Kidney capillary endothelial cell (primary cell): ENCODE measurements at regions not wholly inside any gene's neighbourhood (a gene's known extent, or its start where the extent isn't known, plus 50 kb on each side); places are given as distances from the start of the nearest gene placed in this dataset.

Source experiments
- DNase-seq: peaks from one replicate; pipeline ENCODE4 v3.0.0-alpha.2; 2018; ENCODE audit warnings: low spot score

DNA sequence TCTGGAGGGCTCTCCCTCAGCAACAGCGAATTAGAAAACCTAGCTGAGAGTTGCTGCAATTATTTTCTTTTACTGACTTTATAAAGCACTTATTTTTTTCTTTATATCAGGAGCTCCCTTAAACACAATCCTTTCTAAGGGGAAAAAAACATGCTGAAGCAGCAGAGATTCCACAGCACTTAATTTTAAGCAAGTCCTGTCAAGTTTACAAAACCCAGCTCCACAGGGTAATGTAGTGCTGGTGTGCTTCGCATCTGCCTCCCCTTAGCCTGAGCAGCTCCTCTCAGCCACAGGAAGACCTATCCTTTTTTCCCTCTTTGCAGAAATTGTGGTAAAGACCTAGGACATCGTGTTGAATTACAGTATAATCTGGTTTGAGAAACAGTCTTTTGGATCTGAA is 208.1 kb upstream of the SYNDIG1 start:
- DNase-seq = no peak

DNA sequence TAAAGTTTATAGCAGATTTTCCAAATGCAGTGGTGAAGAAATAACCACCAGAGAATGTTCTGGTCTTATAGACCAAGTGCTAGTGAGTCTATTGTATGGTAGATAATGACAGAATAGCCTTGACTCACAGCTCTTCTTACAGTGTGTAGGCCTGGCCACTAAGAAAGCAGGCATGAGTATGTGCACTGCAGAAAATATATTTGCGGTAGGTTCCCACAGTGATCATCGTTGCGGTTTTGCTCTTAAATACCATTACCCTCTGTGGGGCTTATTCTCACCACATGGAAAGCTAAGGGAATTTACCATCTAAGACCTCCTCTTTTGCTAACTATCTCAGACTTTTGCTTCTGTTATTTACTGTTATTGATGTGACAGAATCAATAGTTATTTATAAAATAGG is 212.3 kb upstream of the SYNDIG1 start:
- no peak for DNase-seq

DNA sequence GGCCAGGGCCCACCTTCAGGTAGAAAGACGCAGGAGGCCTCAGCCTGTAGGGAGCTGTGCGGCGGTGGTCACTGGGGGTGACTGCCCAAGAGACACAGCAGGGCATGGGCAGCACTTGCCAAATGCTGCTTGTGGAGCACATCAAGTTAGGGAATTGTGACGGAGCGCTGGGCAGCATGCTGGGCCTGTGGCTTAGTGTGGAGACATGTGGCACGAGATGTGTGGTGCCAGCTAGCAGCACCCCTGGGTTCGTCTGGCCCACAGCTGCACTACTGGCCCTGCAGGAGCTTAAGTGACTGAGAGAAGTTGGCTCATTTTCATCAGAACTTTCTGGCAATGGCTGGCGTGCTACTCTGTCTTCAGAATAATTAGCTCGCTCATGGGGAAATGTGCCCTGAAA is 213.1 kb upstream of the SYNDIG1 start:
- no peak for DNase-seq

DNA sequence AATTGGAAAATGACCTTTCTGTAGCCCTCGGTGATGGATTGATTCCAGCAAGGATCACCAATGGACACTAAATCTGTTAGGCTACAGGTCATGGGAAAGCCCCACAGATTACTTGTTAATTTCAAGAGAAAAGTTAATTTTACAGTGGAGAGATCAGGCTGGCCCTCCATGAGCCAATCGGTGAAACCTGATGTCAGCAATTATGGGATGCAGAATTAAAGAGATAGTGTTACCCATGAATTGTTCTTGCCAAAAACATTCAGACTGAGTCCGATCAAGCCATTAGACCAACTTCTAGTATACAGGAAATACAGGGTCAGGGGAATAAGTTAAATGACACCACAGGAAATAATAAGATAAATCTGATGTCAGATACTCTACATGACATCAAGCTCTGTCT is 214.9 kb upstream of the SYNDIG1 start:
- no peak for DNase-seq

DNA sequence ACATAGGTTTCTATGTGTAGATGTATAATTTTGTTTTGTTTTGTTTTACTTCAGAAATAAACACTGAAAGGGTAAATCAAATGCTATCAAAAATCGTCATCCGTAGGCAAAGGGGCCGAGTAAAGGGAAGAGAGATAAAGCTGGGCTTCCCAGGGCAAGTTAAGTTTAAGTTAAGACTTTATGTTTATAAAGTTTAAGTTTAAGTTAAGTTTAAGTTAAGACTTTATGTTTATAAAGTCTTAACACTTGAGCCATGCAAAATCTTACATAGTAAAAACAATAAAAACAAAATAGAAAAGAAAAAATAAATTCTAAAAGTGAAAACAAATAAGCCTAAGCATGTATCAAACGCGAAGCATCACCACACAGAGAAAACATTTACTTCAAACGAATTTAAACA is 216.1 kb upstream of the SYNDIG1 start:
- no peak for DNase-seq

DNA sequence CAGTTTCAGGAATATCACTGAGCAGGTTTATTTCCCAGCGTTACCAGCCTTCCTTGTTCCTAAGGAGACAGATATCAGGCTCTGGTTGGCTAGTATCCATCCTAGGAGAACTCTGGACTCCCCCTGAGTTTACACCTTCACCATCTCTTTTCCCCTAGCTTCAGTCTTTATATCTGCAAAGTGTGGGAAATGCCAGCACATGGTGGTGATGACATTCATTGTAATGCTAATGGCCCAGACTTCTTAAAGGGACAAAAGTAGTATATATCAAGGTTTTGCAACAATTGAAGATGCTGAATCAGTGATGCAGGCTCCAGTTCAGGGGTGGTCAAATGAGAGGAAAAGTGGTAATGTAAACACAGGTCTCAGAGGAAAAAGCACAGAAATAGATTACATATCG is 224.3 kb upstream of the SYNDIG1 start:
- no peak for DNase-seq

DNA sequence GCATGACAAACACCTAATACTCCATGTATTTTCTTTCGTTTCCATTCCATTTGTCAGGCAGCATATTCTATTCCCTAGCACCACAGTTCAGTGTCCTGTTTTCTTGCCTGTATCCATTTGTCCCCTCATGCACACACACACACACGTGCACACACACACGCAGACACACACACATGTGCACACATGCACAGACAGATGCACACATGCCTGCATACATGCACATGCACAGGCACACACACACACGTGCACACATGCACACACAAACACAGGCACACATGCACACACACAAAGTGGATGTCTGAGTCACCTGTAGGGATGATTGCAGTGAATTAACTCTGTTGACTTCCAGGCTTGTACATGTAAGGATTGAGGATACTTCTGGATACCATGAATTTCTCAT is 226.7 kb upstream of the SYNDIG1 start:
- DNase-seq = no peak

DNA sequence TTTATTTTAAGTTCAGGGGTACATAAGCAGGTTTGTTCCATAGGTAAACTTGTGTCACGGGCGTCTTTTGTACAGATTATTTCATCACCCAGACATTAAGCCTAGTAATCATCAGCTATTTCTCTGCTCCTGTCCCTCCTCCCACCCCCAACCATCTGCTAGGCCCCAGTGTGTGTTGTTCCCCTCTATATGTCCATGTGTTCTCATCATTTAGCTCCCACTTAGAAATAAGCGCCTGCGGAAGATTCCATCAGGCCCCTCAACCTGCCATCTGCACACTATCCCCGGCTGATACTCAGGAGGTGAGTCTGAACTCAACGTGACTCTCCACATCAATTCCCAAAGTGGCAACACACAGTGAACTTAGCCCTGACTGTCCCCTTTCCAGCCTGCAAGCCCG is 228.0 kb upstream of the SYNDIG1 start:
- DNase-seq = no peak

DNA sequence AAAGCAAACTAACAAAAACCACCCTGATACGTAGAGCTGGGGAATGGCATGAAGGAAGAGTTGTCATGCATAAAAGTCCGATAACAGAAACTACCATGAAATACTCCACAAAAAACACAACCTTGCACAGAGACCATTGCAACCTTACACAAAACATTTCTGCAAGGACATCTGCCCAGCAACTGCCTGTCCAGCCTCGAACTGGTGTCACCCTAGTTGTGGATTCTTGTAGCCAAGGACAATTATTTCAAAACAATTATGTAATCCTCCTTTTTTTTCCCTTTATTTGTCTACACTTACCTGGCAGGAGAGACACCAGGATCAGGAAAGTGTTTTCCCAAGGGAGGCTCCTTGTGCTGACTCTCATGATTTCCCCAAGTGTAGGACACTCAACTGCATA is 232.5 kb upstream of the SYNDIG1 start:
- DNase-seq = no peak

DNA sequence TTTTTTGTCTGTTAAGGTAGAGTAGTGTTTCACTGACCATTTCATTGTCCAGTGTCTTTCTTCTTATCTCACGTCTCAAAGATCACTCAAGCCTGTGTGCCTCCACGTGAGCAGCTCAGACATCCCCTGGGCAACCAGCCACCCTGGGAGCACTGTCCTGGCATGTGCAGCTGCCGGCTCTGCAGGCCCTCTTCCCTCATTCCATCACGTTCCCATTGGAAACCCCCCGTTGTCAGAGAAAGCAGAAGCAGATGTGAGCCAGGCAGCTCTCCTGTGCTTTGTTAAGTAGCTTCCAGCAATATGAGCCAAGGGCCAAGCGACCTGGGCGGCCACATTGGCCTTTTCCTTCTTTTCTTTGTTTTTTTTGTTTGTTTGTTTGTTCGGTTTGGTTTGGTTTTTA is 233.2 kb upstream of the SYNDIG1 start:
- no peak for DNase-seq

DNA sequence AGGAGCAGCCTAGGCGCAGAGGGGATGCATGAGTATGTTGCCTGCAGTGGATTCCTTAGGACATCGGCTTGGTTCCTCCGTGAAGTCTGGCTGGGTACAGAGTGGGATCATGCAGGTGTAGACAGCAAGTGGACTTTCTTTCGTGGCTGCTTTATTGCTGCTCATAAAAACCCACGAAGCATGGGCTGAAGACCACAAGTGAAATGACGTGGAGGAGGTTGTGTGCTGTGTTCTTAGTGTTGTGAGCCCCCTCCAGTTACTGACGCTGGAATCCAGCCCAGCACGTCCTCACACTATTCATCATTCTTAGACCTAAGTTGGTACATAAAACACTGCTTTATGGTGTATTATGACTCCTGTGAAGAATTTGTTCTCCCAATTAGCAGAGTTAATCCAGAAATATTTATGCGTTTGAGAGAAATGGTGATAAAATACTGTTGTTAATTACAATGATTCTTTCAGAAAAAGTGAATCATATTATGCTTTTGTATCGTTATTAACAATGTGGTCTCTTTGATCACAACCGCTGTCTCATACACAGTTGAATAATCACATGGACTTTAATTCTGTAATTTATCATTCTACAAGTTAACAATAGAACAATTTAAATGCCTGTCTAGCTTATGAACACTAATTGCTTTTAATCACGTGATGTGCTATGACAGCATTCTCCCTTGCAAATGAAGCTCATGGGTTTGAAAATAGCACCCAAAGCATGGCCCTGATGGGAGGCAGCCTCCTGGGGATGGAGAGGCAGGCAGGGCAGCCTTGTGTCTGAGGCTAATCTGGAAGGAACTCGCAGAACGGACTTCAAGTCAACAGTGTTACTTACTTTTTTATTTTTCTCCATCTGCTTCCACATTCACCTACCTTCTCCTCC is 233.9 kb upstream of the SYNDIG1 start:
- DNase-seq = no peak

DNA sequence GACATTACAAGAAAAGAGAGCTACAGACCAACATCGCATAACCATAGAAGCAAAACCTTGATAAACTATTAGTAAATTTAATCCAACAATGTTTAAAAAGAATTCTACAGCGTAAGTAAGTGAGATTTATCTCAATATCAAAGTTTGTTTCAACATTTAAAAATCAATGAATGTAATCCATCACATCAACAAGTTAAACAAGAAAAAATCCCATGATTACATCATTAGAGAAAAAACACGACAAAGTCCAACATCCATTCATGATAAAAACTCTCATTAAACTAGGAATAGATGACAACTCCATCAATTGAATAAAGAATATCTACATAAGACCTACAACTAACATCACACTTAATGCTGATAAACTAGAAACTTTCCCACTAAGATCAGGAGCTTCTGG is 239.0 kb upstream of the GGTLC1 start:
- DNase-seq = no peak

DNA sequence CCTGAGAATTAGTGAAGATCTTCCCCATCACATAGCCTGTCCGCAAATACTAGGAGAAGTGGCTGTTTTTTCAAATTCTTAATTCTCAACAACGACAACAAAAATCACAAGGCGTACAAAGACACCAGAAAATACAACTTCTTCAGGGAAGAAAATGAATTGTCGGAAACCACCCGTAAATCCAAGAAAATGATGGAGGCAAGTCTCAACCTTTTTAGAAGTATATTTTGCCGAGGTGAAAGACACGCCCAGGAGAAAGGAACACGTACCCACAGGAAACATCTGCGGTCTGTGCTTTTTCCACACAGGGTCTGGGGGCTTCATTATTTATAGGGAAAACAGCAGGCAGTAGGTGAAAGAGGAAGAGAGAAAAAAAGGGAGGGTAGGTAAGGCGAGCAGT is 223.9 kb upstream of the GGTLC1 start:
- no peak for DNase-seq

DNA sequence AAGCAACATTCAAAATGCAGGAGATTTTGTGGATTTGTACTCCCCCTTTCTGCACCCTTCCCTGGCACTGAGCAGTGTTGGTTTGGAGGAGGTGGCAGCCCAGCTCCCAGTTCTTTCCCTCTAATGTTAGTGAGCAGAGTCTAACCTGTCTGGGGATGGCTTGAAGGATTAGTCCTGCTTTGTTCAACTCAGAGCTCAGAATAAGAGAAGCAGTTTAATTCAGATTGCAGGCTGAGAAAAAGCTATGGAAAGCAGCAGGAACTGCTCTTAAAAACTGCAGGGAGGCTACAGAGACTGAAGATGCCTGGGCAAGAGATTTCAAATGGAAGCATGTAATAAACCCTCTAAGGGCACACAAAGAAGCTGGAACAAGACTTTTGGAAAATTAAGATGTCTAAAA is 223.4 kb upstream of the GGTLC1 start:
- no peak for DNase-seq

DNA sequence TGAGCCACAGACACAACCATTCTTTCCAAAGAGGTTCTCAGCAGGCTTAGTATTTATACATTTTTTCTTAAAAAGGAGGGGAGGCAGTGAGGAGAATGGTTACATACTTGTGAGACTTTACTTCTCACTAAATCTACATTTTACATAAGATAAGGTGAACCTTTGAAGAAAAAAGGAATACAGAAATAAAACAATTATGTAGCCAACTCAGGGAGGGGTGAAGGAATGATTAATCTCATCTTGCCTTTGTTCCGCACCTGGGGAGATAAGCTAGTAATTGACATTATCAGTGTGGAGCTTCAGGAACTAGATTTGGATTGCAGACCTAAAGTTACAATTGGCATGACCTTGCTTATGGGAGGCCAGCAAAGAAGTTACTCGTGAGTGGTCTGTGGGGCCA is 221.8 kb upstream of the GGTLC1 start:
- no peak for DNase-seq

DNA sequence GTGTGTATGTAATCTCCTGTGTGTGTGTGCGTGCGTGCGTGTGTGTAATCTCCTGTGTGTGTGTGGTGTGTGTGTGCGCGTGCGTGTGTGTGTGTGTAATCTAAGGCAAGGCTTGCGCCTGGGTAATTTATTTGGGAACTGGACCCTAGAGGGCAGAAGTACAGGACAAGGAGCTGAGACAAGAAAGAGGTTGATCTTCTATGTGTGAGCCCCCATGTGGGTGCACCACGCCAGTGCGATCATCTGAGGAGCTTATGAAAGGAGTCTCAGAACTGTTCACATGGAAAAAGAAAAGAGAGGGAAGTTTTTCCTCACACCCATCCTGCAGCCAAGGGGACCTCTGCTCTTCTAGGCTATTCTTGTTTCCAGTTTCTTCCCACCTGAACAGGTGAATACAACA is 220.1 kb upstream of the GGTLC1 start:
- DNase-seq = no peak

DNA sequence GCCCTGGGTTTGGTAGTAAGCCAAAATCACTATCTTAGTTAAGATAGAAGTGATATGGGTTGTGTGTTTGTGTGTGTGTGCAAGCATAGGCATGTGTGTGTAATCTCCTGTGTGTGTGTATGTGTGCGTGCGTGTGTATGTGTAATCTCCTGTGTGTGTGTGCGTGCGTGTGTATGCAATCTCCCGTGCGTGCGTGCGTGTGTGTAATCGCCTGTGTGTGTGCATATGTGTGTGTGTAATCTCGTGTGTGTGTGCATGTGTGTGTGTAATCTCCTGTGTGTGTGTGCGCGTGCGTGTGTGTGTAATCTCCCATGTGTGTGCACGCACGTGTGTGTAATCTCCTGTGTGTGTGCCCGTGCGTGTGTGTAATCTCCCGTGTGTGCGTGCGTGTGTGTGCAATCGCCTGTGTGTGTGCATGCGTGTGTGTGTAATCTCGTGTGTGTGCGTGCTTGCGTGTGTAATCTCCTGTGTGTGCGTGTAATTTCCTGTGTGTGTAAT is 219.3 kb upstream of the GGTLC1 start:
- DNase-seq = no peak

DNA sequence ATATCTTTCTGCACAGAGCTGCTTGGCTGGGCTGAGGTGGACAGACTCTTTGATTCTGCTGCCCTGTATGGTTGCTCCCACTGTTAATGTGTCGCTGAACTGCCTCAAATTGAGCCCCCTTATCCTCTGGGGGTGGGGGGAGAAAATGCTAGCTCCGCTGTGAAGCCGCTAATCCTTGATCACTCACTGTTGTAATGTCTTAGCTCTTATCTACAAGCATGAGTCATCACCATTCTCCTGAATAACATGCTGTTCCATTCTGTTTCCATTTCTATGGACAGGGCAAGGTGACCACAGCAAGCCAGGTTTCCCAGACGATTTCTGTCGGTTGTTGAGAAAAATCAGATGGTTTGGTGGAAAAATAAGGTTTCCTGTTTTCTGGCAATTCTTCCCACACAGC is 218.4 kb upstream of the GGTLC1 start:
- DNase-seq = no peak

DNA sequence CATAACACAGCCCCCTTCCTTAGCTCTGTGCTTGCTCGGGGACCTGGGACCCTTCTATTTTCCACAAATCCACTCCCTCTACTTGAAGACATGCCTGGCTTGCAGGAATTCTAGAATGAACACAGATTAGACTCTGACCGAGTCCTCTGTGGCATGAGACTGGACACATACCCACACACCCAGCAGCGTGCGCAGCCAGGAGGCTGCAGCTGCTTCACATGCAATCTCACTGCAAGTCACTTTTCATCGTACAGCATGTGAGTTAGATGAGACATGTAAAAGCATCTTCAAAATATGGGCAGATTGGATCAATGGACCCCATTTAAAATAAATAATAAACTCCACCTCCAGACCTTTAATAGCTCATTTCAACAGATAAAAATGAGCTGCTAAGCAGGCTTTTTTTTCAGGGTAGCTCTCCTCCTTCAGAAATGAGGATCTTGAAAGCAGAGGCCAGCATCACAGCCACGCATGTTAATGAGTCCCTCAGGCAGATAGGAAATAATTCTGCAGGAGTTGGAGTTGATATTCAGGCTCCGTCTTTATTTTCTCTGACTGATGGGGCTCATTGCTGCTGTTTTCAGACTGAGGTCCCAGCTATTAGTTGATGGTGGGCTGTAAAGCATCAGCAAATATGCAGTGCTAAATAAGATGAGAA is 215.1 kb upstream of the GGTLC1 start:
- DNase-seq = no peak

DNA sequence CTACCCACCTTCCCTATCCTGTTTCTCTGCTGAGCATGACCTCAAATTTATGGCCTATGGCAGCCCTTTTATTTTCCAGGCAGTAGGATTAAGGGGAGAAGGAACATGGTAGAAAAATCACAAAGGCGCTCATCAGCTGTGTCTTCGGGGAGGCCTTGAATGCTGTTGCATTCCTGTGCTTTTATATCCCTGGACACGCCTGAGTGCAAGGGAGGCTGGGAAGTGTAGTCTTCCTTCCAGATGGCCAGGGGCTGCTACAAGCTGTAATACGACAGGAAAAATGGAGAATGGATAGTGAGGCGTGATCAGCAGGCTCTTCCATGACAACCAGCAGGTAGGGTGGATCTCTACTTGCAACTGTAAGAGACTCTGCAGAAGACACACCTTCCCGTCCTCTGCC is 210.9 kb upstream of the GGTLC1 start:
- no peak for DNase-seq

DNA sequence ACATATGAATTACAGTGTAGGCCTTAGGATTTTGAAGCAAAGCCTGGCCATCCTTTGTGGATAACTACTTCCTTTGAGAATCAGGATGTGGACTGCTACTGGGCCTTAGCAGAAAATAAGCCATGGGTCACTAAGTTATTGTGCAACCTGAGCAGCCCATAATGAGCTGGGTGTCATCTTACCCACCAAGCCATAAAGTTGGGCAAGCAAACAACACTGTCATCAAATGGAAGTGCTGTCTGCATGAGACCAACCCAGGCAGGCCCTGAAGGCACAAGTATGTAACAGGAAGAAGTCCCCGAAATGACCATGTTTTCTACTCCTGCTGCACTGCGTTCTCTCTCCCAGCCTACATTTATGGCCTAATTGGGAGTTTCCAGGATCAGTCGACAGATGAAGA is 205.6 kb upstream of the GGTLC1 start:
- no peak for DNase-seq

DNA sequence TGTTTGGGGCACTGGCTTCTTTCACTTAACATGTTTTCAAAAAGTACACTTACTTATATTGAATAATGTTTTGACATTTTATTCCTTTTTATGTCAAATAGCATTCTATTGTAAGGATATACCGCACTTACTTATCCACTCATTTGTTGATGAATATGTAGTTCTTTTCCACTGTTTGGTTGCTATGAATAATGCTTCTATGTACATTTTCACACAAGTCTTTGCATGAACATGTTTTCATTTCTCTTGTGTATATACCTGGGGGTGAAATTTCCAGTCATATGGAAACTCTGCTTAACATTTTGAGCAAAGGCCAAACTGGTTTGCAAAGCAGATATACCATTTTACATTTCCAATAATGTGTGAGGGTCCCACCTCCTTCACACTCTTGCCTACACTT is 202.3 kb upstream of the GGTLC1 start:
- no peak for DNase-seq

DNA sequence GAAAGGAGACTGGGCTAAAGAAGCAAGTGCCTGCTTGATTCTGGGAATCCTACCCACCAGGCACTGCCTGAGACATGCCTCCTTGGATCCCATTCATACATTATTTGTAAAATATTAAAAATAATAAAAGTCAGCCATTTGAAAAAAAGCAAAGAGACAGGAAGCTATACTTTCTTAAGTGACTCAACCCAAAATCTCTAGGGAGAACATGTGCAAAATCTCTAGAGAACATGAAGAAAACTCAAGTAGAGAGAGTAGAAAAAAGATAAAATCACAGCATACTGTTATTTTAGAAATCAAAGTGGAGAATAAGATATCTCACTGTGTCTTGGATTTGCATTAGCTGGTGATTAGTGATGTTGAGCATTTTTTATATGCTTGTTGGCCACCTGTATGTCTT is 197.2 kb upstream of the GGTLC1 start:
- DNase-seq = no peak

DNA sequence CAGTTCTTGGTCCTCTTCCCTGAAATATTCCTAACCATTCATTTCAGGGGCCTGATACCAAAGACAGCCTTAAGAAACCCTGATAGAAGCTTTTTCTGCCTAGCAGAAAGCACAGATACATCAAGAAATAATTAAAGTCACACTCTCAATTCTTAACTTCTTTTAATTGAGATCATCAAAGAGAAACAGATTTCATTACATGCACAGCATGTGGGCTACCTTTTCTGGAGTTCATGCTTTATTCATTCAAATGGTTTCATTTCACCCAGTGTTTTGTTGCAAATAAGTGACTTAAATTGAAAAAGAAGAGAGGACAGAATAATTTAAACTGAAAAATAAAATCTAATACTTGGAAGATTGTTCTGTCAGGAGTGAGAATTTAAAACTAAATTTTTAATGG is 192.6 kb upstream of the GGTLC1 start:
- no peak for DNase-seq
